ENCODE measurements at regions not wholly inside any gene's neighbourhood (a gene's known extent, or its start where the extent isn't known, plus 50 kb on each side); places are given as distances from the start of the nearest gene placed in this dataset.

- no peaks in the 10 kb centered on the region for H3K36me3 ChIP-seq (ENCODE audit: control insufficient read depth in 1 of 2, insufficient read depth in 2 of 2, low read length in 2 of 2)
- no peaks in the 10 kb centered on the region for H3K27me3 ChIP-seq (ENCODE audit: control insufficient read depth in 1 of 2, insufficient read depth in 2 of 2, low read length in 2 of 2)
- no peak overlapping the region for H3K9ac ChIP-seq (ENCODE audit: low read depth in 1 of 2, low read length in 2 of 2)
- no peak overlapping the region for H3K4me3 ChIP-seq (ENCODE audit: low read depth in 1 of 2, low read length in 2 of 2)
- no peaks in the 10 kb centered on the region for H3K4me1 ChIP-seq (ENCODE audit: control insufficient read depth in 1 of 2, insufficient read depth in 2 of 2, low read length in 2 of 2)
- no peaks in the 10 kb centered on the region for H3K9me3 ChIP-seq (ENCODE audit: control insufficient read depth in 1 of 2, low read length in 2 of 2)
- no peak overlapping the region for H3K27ac ChIP-seq (ENCODE audit: low read depth, low read length)
These were observed 176.3 kb downstream of the SCP2D1 start for GRCh38 chr20:18989736-18990474.

- H3K36me3 ChIP-seq (ENCODE audit: control insufficient read depth in 1 of 2, insufficient read depth in 2 of 2, low read length in 2 of 2), result no peaks in the 10 kb centered on the region
- H3K4me3 ChIP-seq (ENCODE audit: low read depth in 1 of 2, low read length in 2 of 2), result no peak overlapping the region
- H3K4me1 ChIP-seq (ENCODE audit: control insufficient read depth in 1 of 2, insufficient read depth in 2 of 2, low read length in 2 of 2), result no peaks in the 10 kb centered on the region
- no peaks in the 10 kb centered on the region for H3K9me3 ChIP-seq (ENCODE audit: control insufficient read depth in 1 of 2, low read length in 2 of 2)
- no peak overlapping the region for H3K9ac ChIP-seq (ENCODE audit: low read depth in 1 of 2, low read length in 2 of 2)
- H3K27ac ChIP-seq (ENCODE audit: low read depth, low read length), result no peak overlapping the region
- H3K27me3 ChIP-seq (ENCODE audit: control insufficient read depth in 1 of 2, insufficient read depth in 2 of 2, low read length in 2 of 2), result no peaks in the 10 kb centered on the region
These were observed 177.4 kb downstream of the SCP2D1 start for GRCh38 chr20:18991012-18991411.

- H3K9me3 ChIP-seq (ENCODE audit: control insufficient read depth in 1 of 2, low read length in 2 of 2), result no peaks in the 10 kb centered on the region
- H3K4me3 ChIP-seq (ENCODE audit: low read depth in 1 of 2, low read length in 2 of 2), result no peak overlapping the region
- no peaks in the 10 kb centered on the region for H3K27me3 ChIP-seq (ENCODE audit: control insufficient read depth in 1 of 2, insufficient read depth in 2 of 2, low read length in 2 of 2)
- H3K27ac ChIP-seq (ENCODE audit: low read depth, low read length), result no peak overlapping the region
- no peak overlapping the region for H3K9ac ChIP-seq (ENCODE audit: low read depth in 1 of 2, low read length in 2 of 2)
- no peaks in the 10 kb centered on the region for H3K4me1 ChIP-seq (ENCODE audit: control insufficient read depth in 1 of 2, insufficient read depth in 2 of 2, low read length in 2 of 2)
- no peaks in the 10 kb centered on the region for H3K36me3 ChIP-seq (ENCODE audit: control insufficient read depth in 1 of 2, insufficient read depth in 2 of 2, low read length in 2 of 2)
These were observed 178.8 kb downstream of the SCP2D1 start for GRCh38 chr20:18992418-18992817.

GRCh38 chr20:18995455-18995854, 181.9 kb downstream of the SCP2D1 start:
- H3K9me3 ChIP-seq (ENCODE audit: control insufficient read depth in 1 of 2, low read length in 2 of 2), result no peaks in the 10 kb centered on the region
- no peak overlapping the region for H3K4me3 ChIP-seq (ENCODE audit: low read depth in 1 of 2, low read length in 2 of 2)
- H3K27me3 ChIP-seq (ENCODE audit: control insufficient read depth in 1 of 2, insufficient read depth in 2 of 2, low read length in 2 of 2), result no peaks in the 10 kb centered on the region
- H3K27ac ChIP-seq (ENCODE audit: low read depth, low read length), result no peak overlapping the region
- H3K4me1 ChIP-seq (ENCODE audit: control insufficient read depth in 1 of 2, insufficient read depth in 2 of 2, low read length in 2 of 2), result no peaks in the 10 kb centered on the region
- no peaks in the 10 kb centered on the region for H3K36me3 ChIP-seq (ENCODE audit: control insufficient read depth in 1 of 2, insufficient read depth in 2 of 2, low read length in 2 of 2)
- H3K9ac ChIP-seq (ENCODE audit: low read depth in 1 of 2, low read length in 2 of 2), result no peak overlapping the region

- no peaks in the 10 kb centered on the region for H3K27me3 ChIP-seq (ENCODE audit: control insufficient read depth in 1 of 2, insufficient read depth in 2 of 2, low read length in 2 of 2)
- H3K36me3 ChIP-seq (ENCODE audit: control insufficient read depth in 1 of 2, insufficient read depth in 2 of 2, low read length in 2 of 2), result no peaks in the 10 kb centered on the region
- no peak overlapping the region for H3K27ac ChIP-seq (ENCODE audit: low read depth, low read length)
- no peak overlapping the region for H3K9ac ChIP-seq (ENCODE audit: low read depth in 1 of 2, low read length in 2 of 2)
- no peaks in the 10 kb centered on the region for H3K4me1 ChIP-seq (ENCODE audit: control insufficient read depth in 1 of 2, insufficient read depth in 2 of 2, low read length in 2 of 2)
- H3K4me3 ChIP-seq (ENCODE audit: low read depth in 1 of 2, low read length in 2 of 2), result no peak overlapping the region
- H3K9me3 ChIP-seq (ENCODE audit: control insufficient read depth in 1 of 2, low read length in 2 of 2), result no peaks in the 10 kb centered on the region
These were observed 185.5 kb downstream of the SCP2D1 start for GRCh38 chr20:18999086-18999485.

- Histone ChIP-seq H3K4me3 (ENCODE audit: low read depth in 1 of 2, low read length in 2 of 2) (no peak overlapping the region), H3K27me3 (ENCODE audit: control insufficient read depth in 1 of 2, insufficient read depth in 2 of 2, low read length in 2 of 2) (no peaks in the 10 kb centered on the region), H3K36me3 (ENCODE audit: control insufficient read depth in 1 of 2, insufficient read depth in 2 of 2, low read length in 2 of 2) (no peaks in the 10 kb centered on the region), H3K4me1 (ENCODE audit: control insufficient read depth in 1 of 2, insufficient read depth in 2 of 2, low read length in 2 of 2) (no peaks in the 10 kb centered on the region), H3K9ac (ENCODE audit: low read depth in 1 of 2, low read length in 2 of 2) (no peak overlapping the region), H3K9me3 (ENCODE audit: control insufficient read depth in 1 of 2, low read length in 2 of 2) (no peaks in the 10 kb centered on the region), H3K27ac (ENCODE audit: low read depth, low read length) (no peak overlapping the region)
These were observed 186.5 kb downstream of the SCP2D1 start for GRCh38 chr20:19000078-19000477.

- H3K4me3 ChIP-seq (ENCODE audit: low read depth in 1 of 2, low read length in 2 of 2), result no peak overlapping the region
- H3K27ac ChIP-seq (ENCODE audit: low read depth, low read length), result no peak overlapping the region
- no peaks in the 10 kb centered on the region for H3K9me3 ChIP-seq (ENCODE audit: control insufficient read depth in 1 of 2, low read length in 2 of 2)
- H3K27me3 ChIP-seq (ENCODE audit: control insufficient read depth in 1 of 2, insufficient read depth in 2 of 2, low read length in 2 of 2), result no peaks in the 10 kb centered on the region
- no peak overlapping the region for H3K9ac ChIP-seq (ENCODE audit: low read depth in 1 of 2, low read length in 2 of 2)
- no peaks in the 10 kb centered on the region for H3K4me1 ChIP-seq (ENCODE audit: control insufficient read depth in 1 of 2, insufficient read depth in 2 of 2, low read length in 2 of 2)
- H3K36me3 ChIP-seq (ENCODE audit: control insufficient read depth in 1 of 2, insufficient read depth in 2 of 2, low read length in 2 of 2), result no peaks in the 10 kb centered on the region
These were observed 187.6 kb downstream of the SCP2D1 start for GRCh38 chr20:19001177-19001576.

- H3K4me3 ChIP-seq (ENCODE audit: low read depth in 1 of 2, low read length in 2 of 2), result no peak overlapping the region
These were observed 190.1 kb downstream of the SCP2D1 start for GRCh38 chr20:19003366-19004336.

GRCh38 chr20:19004975-19005374, 191.4 kb downstream of the SCP2D1 start:
- Histone ChIP-seq H3K9ac (ENCODE audit: low read depth in 1 of 2, low read length in 2 of 2) (no peak overlapping the region), H3K9me3 (ENCODE audit: control insufficient read depth in 1 of 2, low read length in 2 of 2) (no peaks in the 10 kb centered on the region), H3K4me1 (ENCODE audit: control insufficient read depth in 1 of 2, insufficient read depth in 2 of 2, low read length in 2 of 2) (no peaks in the 10 kb centered on the region), H3K36me3 (ENCODE audit: control insufficient read depth in 1 of 2, insufficient read depth in 2 of 2, low read length in 2 of 2) (no peaks in the 10 kb centered on the region), H3K27me3 (ENCODE audit: control insufficient read depth in 1 of 2, insufficient read depth in 2 of 2, low read length in 2 of 2) (no peaks in the 10 kb centered on the region), H3K4me3 (ENCODE audit: low read depth in 1 of 2, low read length in 2 of 2) (no peak overlapping the region), H3K27ac (ENCODE audit: low read depth, low read length) (no peak overlapping the region)

More at GRCh38 chr20:19003366-19004336, 190.1 kb downstream of the SCP2D1 start:
- no peaks in the 10 kb centered on the region for H3K36me3 ChIP-seq (ENCODE audit: control insufficient read depth in 1 of 2, insufficient read depth in 2 of 2, low read length in 2 of 2)
- H3K4me1 ChIP-seq (ENCODE audit: control insufficient read depth in 1 of 2, insufficient read depth in 2 of 2, low read length in 2 of 2), result no peaks in the 10 kb centered on the region
- no peak overlapping the region for H3K27ac ChIP-seq (ENCODE audit: low read depth, low read length)
- no peak overlapping the region for H3K9ac ChIP-seq (ENCODE audit: low read depth in 1 of 2, low read length in 2 of 2)
- H3K9me3 ChIP-seq (ENCODE audit: control insufficient read depth in 1 of 2, low read length in 2 of 2), result no peaks in the 10 kb centered on the region
- H3K27me3 ChIP-seq (ENCODE audit: control insufficient read depth in 1 of 2, insufficient read depth in 2 of 2, low read length in 2 of 2), result no peaks in the 10 kb centered on the region

- H3K4me3 ChIP-seq (ENCODE audit: low read depth in 1 of 2, low read length in 2 of 2), result no peak overlapping the region
- no peaks in the 10 kb centered on the region for H3K27me3 ChIP-seq (ENCODE audit: control insufficient read depth in 1 of 2, insufficient read depth in 2 of 2, low read length in 2 of 2)
- H3K9ac ChIP-seq (ENCODE audit: low read depth in 1 of 2, low read length in 2 of 2), result no peak overlapping the region
- H3K4me1 ChIP-seq (ENCODE audit: control insufficient read depth in 1 of 2, insufficient read depth in 2 of 2, low read length in 2 of 2), result no peaks in the 10 kb centered on the region
- H3K27ac ChIP-seq (ENCODE audit: low read depth, low read length), result no peak overlapping the region
- H3K9me3 ChIP-seq (ENCODE audit: control insufficient read depth in 1 of 2, low read length in 2 of 2), result no peaks in the 10 kb centered on the region
- no peaks in the 10 kb centered on the region for H3K36me3 ChIP-seq (ENCODE audit: control insufficient read depth in 1 of 2, insufficient read depth in 2 of 2, low read length in 2 of 2)
These were observed 194.9 kb downstream of the SCP2D1 start for GRCh38 chr20:19008497-19008896.
